ENCODE measurements at regions not wholly inside any gene's neighbourhood (a gene's known extent, or its start where the extent isn't known, plus 50 kb on each side); places are given as distances from the start of the nearest gene placed in this dataset.

- DNase-seq, result no peak
These were observed 153.6 kb downstream of the KCTD15 start for GRCh38 chr19:33950091-33950750.

DNA sequence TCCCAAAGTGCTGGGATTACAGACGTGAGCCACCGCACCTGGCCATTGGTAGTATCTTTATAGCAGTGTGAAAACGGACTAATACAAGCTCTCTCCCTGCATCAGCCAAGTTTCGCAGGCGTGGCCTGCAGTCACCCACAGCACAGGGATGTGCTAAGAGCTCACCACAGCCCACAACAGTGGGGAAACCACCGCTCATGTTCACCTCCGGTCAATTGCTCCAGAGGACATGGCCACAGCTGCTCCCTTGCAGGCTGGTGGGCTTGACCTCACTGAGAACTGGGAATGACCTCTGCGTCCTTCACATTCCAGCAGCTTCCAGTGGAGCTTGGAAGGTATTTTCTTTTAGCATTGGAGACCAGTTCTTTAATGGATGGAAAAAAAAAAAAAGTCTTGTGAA lies 156.4 kb downstream of the KCTD15 start:
- DNase-seq, result no peak

GRCh38 chr19:33953592-33953991 lies 156.9 kb downstream of the KCTD15 start:
- DNase-seq, result no peak

DNA sequence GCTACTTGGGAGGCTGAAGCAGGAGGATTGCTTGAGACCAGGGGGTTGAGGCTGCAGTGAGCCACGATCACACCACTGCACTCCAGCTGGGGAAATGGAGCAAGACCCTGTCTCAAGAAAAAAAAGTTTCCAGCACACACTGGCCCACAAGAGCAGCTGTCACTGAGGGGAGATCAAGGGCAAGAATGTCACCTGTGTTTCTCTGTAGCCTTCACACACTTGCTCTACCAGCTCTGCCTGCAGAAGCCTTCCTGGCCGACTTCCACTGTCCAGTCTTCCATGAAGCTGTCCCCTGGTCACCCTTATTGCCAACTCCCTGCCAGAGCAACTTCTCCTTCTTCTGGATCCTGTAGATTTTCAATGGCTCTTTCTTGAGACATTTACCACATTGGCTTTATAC lies 158.0 kb downstream of the KCTD15 start:
- DNase-seq, result no peak

- no peak for DNase-seq
These were observed 160.3 kb downstream of the KCTD15 start for GRCh38 chr19:33956941-33957340.

DNA sequence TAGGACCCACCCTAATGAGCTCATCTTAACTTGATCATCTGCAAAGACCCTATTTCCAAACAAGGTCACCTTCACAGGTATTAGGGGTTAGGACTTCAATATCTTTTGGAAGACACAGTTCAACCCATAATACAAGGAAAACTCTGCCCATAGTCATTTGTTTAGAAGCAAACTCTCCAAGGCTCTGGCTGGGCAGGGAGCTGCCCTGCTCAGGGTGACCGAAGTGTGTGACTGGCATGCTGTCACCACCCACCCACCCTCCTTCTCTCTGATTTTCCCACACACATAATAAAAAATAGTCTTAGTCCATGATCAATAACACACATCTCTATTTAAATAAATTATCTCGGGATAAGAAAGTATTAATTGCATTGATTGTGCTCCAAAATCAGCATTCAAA lies 161.1 kb downstream of the KCTD15 start:
- DNase-seq, result no peak

- DNase-seq, result no peak
These were observed 163.9 kb downstream of the KCTD15 start for GRCh38 chr19:33960566-33960965.

GRCh38 chr19:33962161-33962560 lies 165.5 kb downstream of the KCTD15 start:
- no peak for DNase-seq

DNA sequence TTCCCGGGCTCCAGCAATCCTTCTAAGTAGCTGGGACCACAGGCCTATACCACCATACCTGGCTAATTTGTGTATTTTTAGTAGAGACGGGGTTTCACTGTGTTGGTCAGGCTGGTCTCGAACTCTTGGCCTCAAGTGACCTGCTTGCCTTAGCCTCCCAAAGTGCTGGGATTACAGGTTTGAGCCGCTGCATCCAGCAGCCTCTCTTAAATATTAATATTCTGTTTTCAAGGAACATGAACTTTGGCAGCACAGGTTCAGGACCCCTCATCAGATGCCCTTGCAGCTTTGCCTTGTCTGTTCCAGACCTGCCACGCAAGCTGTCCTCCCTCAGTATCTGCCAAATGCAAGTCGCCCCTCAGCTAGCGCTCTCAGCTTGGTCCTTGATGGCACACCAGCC lies 166.8 kb downstream of the KCTD15 start:
- no peak for DNase-seq

GRCh38 chr19:33971073-33971472 lies 174.4 kb downstream of the KCTD15 start:
- DNase-seq, result no peak

- DNase-seq, result no peak
These were observed 181.4 kb downstream of the KCTD15 start for GRCh38 chr19:33977756-33978685.

GRCh38 chr19:33982706-33983105 lies 186.0 kb downstream of the KCTD15 start:
- DNase-seq, result no peak

GRCh38 chr19:33988601-33989000 lies 183.7 kb upstream of the LSM14A start:
- DNase-seq, result peak; percentile 70

- no peak for DNase-seq
These were observed 174.6 kb upstream of the LSM14A start for GRCh38 chr19:33997690-33998089.

- DNase-seq, result no peak
These were observed 174.0 kb upstream of the LSM14A start for GRCh38 chr19:33998302-33998701.

DNA sequence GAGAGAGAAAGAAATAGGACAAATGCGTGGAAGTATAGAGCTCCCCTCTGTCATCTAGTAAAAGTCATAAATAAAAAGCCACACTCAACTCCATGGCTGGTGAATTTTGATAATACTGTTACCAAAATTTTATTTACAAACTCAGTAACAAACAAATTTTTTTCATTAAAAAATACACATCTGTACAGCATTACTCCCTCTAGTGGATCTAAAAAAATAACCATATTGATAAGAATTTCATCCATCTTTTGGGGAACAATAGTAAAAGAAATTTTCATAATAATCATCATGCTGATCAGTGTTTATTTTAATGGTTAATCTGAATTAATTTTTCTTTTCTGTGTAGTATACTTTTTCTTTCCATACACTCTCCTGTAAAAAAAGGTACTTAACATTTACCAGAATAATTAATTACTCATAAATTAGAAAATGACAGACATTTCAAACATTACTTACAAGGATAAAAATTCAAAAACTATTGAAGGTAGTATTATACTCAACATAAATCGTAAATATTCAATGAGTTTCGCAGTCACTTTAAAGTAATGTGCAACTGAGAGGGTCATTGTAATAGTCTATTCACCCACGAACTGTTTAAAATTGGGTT lies 173.5 kb upstream of the LSM14A start:
- DNase-seq, result no peak

GRCh38 chr19:34017024-34017423 lies 155.3 kb upstream of the LSM14A start:
- no peak for DNase-seq

GRCh38 chr19:34017601-34018000 lies 154.7 kb upstream of the LSM14A start:
- no peak for DNase-seq

- no peak for DNase-seq
These were observed 153.8 kb upstream of the LSM14A start for GRCh38 chr19:34018546-34018945.

DNA sequence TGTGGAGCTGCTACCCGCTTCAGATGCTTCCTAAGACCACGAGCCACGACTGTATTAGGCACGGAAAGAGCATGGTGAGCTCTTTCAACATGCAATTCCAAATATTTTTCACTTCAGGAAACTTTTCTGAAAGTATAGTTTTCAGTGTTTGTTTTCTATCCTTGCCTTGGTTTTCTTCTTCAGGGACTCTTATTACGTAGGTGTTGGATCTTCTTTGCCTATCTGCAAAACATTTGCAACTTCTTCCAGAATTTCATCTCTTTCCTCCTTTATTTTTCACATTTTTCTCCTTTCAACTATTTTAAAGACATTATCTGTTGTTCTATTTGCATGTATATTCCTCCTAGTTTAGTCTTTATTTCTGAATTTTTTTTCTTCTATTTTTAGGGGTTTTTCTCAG lies 148.9 kb upstream of the LSM14A start:
- DNase-seq, result no peak

- DNase-seq, result no peak
These were observed 138.4 kb upstream of the LSM14A start for GRCh38 chr19:34033880-34034279.

- DNase-seq, result no peak
These were observed 137.9 kb upstream of the LSM14A start for GRCh38 chr19:34034318-34034846.

DNA sequence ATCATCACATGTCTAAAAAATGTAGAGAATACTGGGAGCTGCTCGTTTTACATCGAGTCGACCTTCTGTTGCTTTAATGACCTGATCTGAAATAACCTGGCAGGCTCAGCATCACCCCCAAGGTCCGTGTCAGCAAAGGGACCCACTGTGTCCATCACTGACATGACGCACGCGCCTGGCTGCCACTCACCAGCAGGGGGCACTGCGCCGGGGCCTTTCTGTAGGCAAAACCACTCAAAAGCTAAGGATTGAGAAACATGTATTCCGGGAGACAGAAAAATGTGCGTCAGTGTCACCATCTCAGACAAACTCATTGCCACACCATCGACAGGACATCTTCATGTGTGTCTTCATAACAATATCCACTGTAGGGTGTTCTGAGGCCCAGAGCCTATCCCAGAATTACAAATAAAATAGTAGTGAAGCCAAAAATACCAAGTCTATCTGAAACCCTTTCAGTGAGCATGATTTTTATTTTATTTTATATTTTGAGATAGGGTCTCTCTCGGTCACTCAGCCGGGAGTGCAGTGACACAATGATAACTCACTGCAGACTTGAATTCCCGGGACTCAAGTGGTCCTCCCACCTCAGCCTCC lies 130.3 kb upstream of the LSM14A start:
- DNase-seq, result peak; percentile 59
